Prostate gland (tissue), 2 donors: ENCODE measurements at regions not wholly inside any gene's neighbourhood (a gene's known extent, or its start where the extent isn't known, plus 50 kb on each side); places are given as distances from the start of the nearest gene placed in this dataset.

Source experiments
- DNase-seq: peaks from one replicate; pipeline ENCODE4 v3.0.0-alpha.2; 2019; ENCODE audit warnings: low spot score
- H3K27ac ChIP-seq, 2 donors: fragments of 200-600 bp; sonication (generic); 2 replicates each; pipeline ENCODE4 v1.5.1; 2017 to 2019
- H3K27me3 ChIP-seq: fragments of 200-600 bp; sonication (generic); replicated peaks from 2 replicates; pipeline ENCODE4 v1.5.1; 2019; ENCODE audit not compliant: insufficient read depth
- H3K36me3 ChIP-seq, 2 donors: fragments of 200-600 bp; sonication (generic); 1 replicate in 1 of 2; 2 replicates in 1 of 2; pipeline versions ENCODE4 v1.5.1 to v1.8.1; 2017 to 2019
- H3K4me1 ChIP-seq: fragments of 200-600 bp; sonication (generic); replicated peaks from 2 replicates; pipeline ENCODE4 v1.5.1; 2019
- H3K4me3 ChIP-seq, 2 donors: fragments of 200-600 bp; sonication (generic); 2 replicates each; pipeline ENCODE4 v1.5.1; 2017 to 2019
- H3K9me3 ChIP-seq: fragments of 200-600 bp; sonication (generic); 2 replicates; pipeline ENCODE4 v1.5.1; 2017
- POLR2A ChIP-seq: fragments of 450-650 bp; IDR thresholded peaks from one replicate; pipeline ENCODE4 v1.6.1; 2016; ENCODE audit warnings: antibody characterized with exemption, mild to moderate bottlenecking
- POLR2AphosphoS5 ChIP-seq: sonication (generic); formaldehyde crosslinking; IDR thresholded peaks from one replicate; pipeline ENCODE4 v1.6.1; 2017; ENCODE audit warnings: antibody characterized with exemption
- WGBS: methylation state at CpG from one replicate; pipeline ENCODE4 v1.1.5; 2018; 5-methylcytosine and 5-hydroxymethylcytosine counted together
- intact Hi-C: fragments of 100-400 bp; cut with DNase I; formaldehyde crosslinking; loops from one replicate; pipeline ENCODE4 v1.14.2; 2022
- TF ChIP-seq, protein P1 (sequence below), 4 experiments: fragments of 200-600 bp in 2 of 4; fragments of 450-650 bp in 2 of 4; sonication (generic) in 2 of 4; IDR thresholded peaks; 1 replicate in 3 of 4; 2 replicates in 1 of 4; pipeline ENCODE4 v1.5.1; 2016 to 2019; ENCODE audit warnings: antibody characterized with exemption in 4 of 4, mild to moderate bottlenecking in 2 of 4, moderate library complexity in 2 of 4

DNA sequence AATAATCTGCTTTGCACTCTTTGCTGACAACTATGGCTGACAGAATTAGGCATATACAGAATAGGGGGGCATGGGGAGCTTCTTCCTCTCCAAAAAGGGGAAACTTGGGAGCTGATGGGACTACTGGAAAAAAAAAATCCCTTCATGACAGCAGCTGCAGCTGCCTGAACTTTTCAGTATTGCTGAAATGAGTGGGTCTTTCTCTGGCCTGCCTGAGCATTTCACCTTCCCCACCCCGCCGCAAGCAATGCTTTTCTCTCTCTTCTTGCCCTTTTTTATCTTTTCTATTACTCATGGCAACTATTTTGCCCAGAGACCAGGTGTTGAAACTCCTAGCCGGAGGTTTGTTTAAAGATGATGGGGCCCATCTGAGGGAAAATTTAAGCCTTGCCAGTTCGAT is 244.9 kb downstream of the SEMA3D start:
- Histone ChIP-seq H3K27me3 (no peaks in the 10 kb centered on the region), H3K27ac (no peak overlapping the region), H3K36me3 (no peaks in the 10 kb centered on the region), H3K9me3 (no peaks in the 10 kb centered on the region), H3K4me3 (no peak overlapping the region), H3K4me1 (no peaks in the 10 kb centered on the region)
- no peak for TF ChIP-seq POLR2A
- no peak for TF ChIP-seq POLR2AphosphoS5
- TF ChIP-seq, protein P1, sequence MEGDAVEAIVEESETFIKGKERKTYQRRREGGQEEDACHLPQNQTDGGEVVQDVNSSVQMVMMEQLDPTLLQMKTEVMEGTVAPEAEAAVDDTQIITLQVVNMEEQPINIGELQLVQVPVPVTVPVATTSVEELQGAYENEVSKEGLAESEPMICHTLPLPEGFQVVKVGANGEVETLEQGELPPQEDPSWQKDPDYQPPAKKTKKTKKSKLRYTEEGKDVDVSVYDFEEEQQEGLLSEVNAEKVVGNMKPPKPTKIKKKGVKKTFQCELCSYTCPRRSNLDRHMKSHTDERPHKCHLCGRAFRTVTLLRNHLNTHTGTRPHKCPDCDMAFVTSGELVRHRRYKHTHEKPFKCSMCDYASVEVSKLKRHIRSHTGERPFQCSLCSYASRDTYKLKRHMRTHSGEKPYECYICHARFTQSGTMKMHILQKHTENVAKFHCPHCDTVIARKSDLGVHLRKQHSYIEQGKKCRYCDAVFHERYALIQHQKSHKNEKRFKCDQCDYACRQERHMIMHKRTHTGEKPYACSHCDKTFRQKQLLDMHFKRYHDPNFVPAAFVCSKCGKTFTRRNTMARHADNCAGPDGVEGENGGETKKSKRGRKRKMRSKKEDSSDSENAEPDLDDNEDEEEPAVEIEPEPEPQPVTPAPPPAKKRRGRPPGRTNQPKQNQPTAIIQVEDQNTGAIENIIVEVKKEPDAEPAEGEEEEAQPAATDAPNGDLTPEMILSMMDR (IDR thresholded peaks at IDR 0.05), result no peak
- no peak for DNase-seq
- WGBS, result 85% methylated on average over 4 of the region's 4 CpGs
- intact Hi-C loops, result no loop called here

DNA sequence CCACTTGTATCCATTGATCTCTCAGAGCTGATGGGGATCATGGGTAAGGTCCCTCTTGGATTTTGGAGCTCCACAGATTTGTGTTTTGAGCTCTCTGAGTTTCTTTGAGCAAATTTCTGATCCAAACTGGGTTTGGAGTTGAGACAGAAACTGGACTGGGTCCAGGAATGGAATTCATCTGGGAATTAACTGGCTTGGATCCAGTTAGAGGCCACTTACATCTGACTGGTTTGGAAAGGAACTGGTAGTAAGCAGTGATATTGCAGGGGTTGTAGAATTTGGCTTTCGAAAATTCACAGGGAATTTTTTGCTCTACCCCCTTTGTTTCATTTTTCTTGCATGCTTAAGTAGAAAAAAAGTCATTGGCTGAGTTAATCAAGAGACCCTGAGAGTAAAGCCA is 245.6 kb downstream of the SEMA3D start:
- H3K27ac ChIP-seq, result no peak overlapping the region
- H3K27me3 ChIP-seq, result no peaks in the 10 kb centered on the region
- H3K36me3 ChIP-seq, result no peaks in the 10 kb centered on the region
- H3K4me1 ChIP-seq, result no peaks in the 10 kb centered on the region
- no peaks in the 10 kb centered on the region for H3K9me3 ChIP-seq
- H3K4me3 ChIP-seq, result no peak overlapping the region
- TF ChIP-seq POLR2A (no peak), POLR2AphosphoS5 (no peak)
- TF ChIP-seq, protein P1 (IDR thresholded peaks at IDR 0.05), result no peak
- no peak for DNase-seq
- intact Hi-C loops, result no loop called here
- 97% methylated on average over 1 of the region's 1 CpG for WGBS

DNA sequence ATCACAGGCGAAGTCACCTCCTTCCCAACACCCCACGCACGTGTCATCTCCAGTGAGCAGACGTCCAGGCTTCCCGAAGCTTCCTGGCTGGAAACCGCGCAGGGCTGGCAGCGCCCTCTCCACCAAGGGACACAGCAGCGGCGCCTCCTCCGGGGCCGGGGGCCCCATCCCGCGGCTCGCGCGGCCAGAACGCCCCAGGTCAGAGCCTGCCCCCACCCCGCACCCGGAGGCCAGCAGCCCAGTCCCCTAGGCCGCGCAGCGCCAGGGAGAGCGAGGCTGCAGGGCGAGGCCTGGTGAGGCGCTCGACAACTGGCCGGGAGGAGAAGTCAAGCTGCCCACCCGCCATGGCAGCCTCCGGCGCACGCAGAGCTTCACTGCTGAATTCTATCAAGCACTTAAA is 247.0 kb downstream of the SEMA3D start:
- Histone ChIP-seq H3K27me3 (no peaks in the 10 kb centered on the region), H3K36me3 (no peaks in the 10 kb centered on the region), H3K9me3 (no peaks in the 10 kb centered on the region), H3K27ac (no peak overlapping the region), H3K4me3 (no peak overlapping the region), H3K4me1 (no peaks in the 10 kb centered on the region)
- DNase-seq, result no peak
- TF ChIP-seq POLR2AphosphoS5 (no peak), POLR2A (no peak)
- TF ChIP-seq, protein P1 (IDR thresholded peaks at IDR 0.05), result no peak
- intact Hi-C loops, result no loop called here
- 93% methylated on average over 32 of the region's 32 CpGs for WGBS

DNA sequence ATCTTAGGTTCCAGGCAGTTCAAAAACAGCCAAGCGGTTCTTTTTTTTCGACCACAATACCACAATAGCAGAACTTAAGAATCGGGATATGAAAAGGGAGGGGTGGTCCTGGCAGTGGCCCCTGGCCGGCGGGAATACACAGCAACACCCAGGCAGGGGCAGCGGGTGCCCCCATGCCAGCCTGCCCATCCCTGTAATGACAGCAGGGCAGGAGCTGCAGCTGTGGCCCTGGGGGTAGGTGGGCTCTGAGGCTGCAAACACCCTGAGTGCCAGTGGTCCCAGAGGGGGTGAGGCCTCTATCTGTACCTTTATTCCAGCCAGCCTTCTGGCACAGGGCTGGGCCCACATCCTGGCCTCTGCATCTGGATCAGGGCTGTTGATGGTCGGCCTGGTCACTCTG is 247.4 kb downstream of the SEMA3D start:
- Histone ChIP-seq H3K9me3 (no peaks in the 10 kb centered on the region), H3K4me1 (no peaks in the 10 kb centered on the region), H3K4me3 (no peak overlapping the region), H3K36me3 (no peaks in the 10 kb centered on the region), H3K27me3 (no peaks in the 10 kb centered on the region), H3K27ac (no peak overlapping the region)
- no peak for TF ChIP-seq POLR2A
- no peak for TF ChIP-seq POLR2AphosphoS5
- TF ChIP-seq, protein P1 (IDR thresholded peaks at IDR 0.05), result no peak
- DNase-seq, result no peak
- intact Hi-C loops, result no loop called here
- WGBS, result 89% methylated on average over 7 of the region's 7 CpGs

DNA sequence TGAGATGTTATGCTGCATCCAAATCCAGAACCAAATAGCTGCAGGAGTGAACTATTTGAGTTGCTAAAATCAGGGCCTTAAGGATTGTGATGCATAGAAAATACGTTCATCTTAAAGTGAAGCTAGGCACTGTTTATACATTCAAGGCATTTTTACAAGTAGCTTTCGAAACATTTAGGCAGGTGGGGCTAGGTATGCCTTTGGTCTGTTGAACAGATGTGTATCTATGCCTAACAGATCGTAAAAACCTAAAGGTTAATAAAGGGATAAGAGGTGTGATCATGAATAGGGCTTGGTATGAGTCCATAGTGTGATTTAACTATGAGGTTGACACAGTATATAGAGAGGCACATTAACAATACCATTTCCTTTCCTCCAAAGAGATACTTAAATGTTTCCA is 262.5 kb downstream of the SEMA3D start:
- intact Hi-C loops, result no loop called here
- H3K4me1 ChIP-seq, result no peaks in the 10 kb centered on the region
- DNase-seq, result no peak
- 44% methylated on average over 3 of the region's 3 CpGs for WGBS
- H3K36me3 ChIP-seq, result no peaks in the 10 kb centered on the region
- H3K27me3 ChIP-seq, result no peaks in the 10 kb centered on the region
- H3K27ac ChIP-seq, result no peak overlapping the region
- TF ChIP-seq POLR2A (no peak), POLR2AphosphoS5 (no peak)
- TF ChIP-seq, protein P1 (IDR thresholded peaks at IDR 0.05), result no peak
- H3K9me3 ChIP-seq, result no peaks in the 10 kb centered on the region
- H3K4me3 ChIP-seq, result no peak overlapping the region
